ENCODE measurements at regions not wholly inside any gene's neighbourhood (a gene's known extent, or its start where the extent isn't known, plus 50 kb on each side); places are given as distances from the start of the nearest gene placed in this dataset.

- no peak for DNase-seq (ENCODE audit: low spot score)
Measured at GRCh38 chr18:55654986-55655385, 67.0 kb upstream of the TCF4 start.

GRCh38 chr18:55651236-55651635 is 63.2 kb upstream of the TCF4 start:
- DNase-seq (ENCODE audit: low spot score), result no peak

- DNase-seq (ENCODE audit: low spot score), result no peak
Measured at GRCh38 chr18:55650363-55650870, 62.4 kb upstream of the TCF4 start.

- DNase-seq (ENCODE audit: low spot score), result no peak
Measured at GRCh38 chr18:55647331-55647730, 59.3 kb upstream of the TCF4 start.

GRCh38 chr18:55642191-55642590 is 54.2 kb upstream of the TCF4 start:
- DNase-seq (ENCODE audit: low spot score), result no peak

- DNase-seq (ENCODE audit: low spot score), result no peak
Measured at GRCh38 chr18:55641486-55641885, 53.5 kb upstream of the TCF4 start.

Data from pons (tissue), 1 donor.